B cell (primary cell): ENCODE measurements at regions not wholly inside any gene's neighbourhood (a gene's known extent, or its start where the extent isn't known, plus 50 kb on each side); places are given as distances from the start of the nearest gene placed in this dataset.

Experiments used
- EZH2 ChIP-seq: IDR thresholded peaks from 2 replicates; pipeline ENCODE4 v1.6.1; 2012; ENCODE audit warnings: borderline replicate concordance, low read depth, mild to moderate bottlenecking, moderate library complexity, low read length; ENCODE audit not compliant: insufficient read depth, poor library complexity, severe bottlenecking
- TF ChIP-seq, protein P1 (sequence below): fragments of 200-600 bp; IDR thresholded peaks from one replicate; pipeline ENCODE4 v1.8.0; 2022; ENCODE audit warnings: antibody characterized with exemption, mild to moderate bottlenecking

GRCh38 chr15:94135486-94136147 lies 95.7 kb upstream of the MCTP2 start:
- TF ChIP-seq, protein P1, sequence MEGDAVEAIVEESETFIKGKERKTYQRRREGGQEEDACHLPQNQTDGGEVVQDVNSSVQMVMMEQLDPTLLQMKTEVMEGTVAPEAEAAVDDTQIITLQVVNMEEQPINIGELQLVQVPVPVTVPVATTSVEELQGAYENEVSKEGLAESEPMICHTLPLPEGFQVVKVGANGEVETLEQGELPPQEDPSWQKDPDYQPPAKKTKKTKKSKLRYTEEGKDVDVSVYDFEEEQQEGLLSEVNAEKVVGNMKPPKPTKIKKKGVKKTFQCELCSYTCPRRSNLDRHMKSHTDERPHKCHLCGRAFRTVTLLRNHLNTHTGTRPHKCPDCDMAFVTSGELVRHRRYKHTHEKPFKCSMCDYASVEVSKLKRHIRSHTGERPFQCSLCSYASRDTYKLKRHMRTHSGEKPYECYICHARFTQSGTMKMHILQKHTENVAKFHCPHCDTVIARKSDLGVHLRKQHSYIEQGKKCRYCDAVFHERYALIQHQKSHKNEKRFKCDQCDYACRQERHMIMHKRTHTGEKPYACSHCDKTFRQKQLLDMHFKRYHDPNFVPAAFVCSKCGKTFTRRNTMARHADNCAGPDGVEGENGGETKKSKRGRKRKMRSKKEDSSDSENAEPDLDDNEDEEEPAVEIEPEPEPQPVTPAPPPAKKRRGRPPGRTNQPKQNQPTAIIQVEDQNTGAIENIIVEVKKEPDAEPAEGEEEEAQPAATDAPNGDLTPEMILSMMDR, result no peak
- no peak for TF ChIP-seq EZH2
